Adrenal gland (tissue), 5 donors: ENCODE measurements at regions not wholly inside any gene's neighbourhood (a gene's known extent, or its start where the extent isn't known, plus 50 kb on each side); places are given as distances from the start of the nearest gene placed in this dataset.

ENCODE experiments used
- CTCF ChIP-seq, 6 experiments: fragments of 450-650 bp in 4 of 6; fragments of 200-600 bp in 2 of 6; sonication (generic) in 1 of 6; IDR thresholded peaks; 1 replicate in 5 of 6; 2 replicates in 1 of 6; pipeline versions ENCODE4 v1.5.1 to v1.8.0; 2016 to 2021; ENCODE audit warnings: antibody characterized with exemption in 6 of 6, mild to moderate bottlenecking in 2 of 6, moderate library complexity in 1 of 6
- POLR2A ChIP-seq, 2 donors: fragments of 450-650 bp; IDR thresholded peaks; one replicate each; pipeline ENCODE4 v1.6.1; 2017; ENCODE audit warnings: antibody characterized with exemption in 2 of 2, mild to moderate bottlenecking in 2 of 2, moderate library complexity in 1 of 2
- donor health status: DM: no; HTN: no; CAD: no.

- TF ChIP-seq CTCF (IDR thresholded peaks at IDR 0.05) (no peak), POLR2A (IDR thresholded peaks at IDR 0.05) (no peak)
These were observed 316.2 kb downstream of the VRK1 start for GRCh38 chr14:97113339-97113738.
